ENCODE measurements at regions not wholly inside any gene's neighbourhood (a gene's known extent, or its start where the extent isn't known, plus 50 kb on each side); places are given as distances from the start of the nearest gene placed in this dataset.

DNA sequence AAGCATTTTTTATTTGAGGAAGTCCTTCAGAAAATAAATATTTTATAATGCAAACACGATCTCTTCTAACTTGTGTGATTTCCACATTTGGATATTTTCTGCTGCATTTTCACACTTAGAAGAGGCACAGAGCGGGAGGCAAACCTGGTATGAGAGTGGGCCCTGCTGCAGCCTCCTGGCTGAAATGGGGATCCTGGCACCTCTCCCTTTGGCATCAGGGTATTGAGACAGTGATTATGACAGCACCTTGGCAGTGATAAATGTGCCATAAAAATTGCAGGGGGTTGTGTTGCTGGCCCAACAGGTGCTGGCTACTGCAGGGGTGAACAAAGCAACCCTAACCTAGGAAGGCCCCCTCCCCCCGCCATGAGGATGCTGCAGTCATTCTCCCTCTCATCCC is 128.6 kb downstream of the TSN start:
- no peak for DNase-seq (ENCODE audit: low spot score)
- H3K4me1 Mint-ChIP-seq (ENCODE audit: unreplicated experiment): peaks cover 24% of the 10 kb centered on the region
- H3K36me3 Mint-ChIP-seq (ENCODE audit: low read depth, unreplicated experiment): peaks cover 3% of the 10 kb centered on the region
- H3K27me3 Mint-ChIP-seq (ENCODE audit: unreplicated experiment): peaks cover 12% of the 10 kb centered on the region
- no peaks in the 10 kb centered on the region for H3K9me3 Mint-ChIP-seq (ENCODE audit: unreplicated experiment)
- peak overlapping the region; percentile 76 for H3K27ac Mint-ChIP-seq (ENCODE audit: unreplicated experiment)
- no peak overlapping the region for H3K4me3 Mint-ChIP-seq (ENCODE audit: unreplicated experiment)
- TF ChIP-seq, protein P1, sequence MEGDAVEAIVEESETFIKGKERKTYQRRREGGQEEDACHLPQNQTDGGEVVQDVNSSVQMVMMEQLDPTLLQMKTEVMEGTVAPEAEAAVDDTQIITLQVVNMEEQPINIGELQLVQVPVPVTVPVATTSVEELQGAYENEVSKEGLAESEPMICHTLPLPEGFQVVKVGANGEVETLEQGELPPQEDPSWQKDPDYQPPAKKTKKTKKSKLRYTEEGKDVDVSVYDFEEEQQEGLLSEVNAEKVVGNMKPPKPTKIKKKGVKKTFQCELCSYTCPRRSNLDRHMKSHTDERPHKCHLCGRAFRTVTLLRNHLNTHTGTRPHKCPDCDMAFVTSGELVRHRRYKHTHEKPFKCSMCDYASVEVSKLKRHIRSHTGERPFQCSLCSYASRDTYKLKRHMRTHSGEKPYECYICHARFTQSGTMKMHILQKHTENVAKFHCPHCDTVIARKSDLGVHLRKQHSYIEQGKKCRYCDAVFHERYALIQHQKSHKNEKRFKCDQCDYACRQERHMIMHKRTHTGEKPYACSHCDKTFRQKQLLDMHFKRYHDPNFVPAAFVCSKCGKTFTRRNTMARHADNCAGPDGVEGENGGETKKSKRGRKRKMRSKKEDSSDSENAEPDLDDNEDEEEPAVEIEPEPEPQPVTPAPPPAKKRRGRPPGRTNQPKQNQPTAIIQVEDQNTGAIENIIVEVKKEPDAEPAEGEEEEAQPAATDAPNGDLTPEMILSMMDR (IDR thresholded peaks at IDR 0.05; ENCODE audit: unreplicated experiment): no peak

DNA sequence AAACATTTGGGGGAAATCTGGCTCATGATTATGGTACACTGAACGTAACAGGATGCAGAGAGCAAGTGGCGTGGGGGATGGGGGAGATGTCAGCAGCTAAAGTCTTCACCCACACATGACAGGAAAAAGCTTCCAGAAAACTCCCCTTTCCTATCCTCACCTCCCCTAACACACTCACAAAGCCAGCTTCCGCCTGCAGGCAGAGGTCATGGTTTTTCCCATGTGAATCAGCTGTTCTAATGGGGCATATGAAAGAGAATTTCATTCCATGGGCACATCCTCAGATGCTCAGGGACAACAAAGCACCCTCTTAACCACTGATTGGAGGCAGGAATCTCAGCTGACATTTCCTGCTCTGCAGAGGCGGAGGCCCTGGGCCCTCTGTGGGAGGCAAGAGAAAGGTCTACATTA is 129.1 kb downstream of the TSN start:
- TF ChIP-seq, protein P1 (IDR thresholded peaks at IDR 0.05; ENCODE audit: unreplicated experiment): no peak
- peak overlapping the region; percentile 48 for H3K4me3 Mint-ChIP-seq (ENCODE audit: unreplicated experiment)
- H3K9me3 Mint-ChIP-seq (ENCODE audit: unreplicated experiment): no peaks in the 10 kb centered on the region
- peak overlapping the region; percentile 76 for H3K27ac Mint-ChIP-seq (ENCODE audit: unreplicated experiment)
- DNase-seq (ENCODE audit: low spot score): peak; percentile 42
- H3K27me3 Mint-ChIP-seq (ENCODE audit: unreplicated experiment): peaks cover 15% of the 10 kb centered on the region
- H3K4me1 Mint-ChIP-seq (ENCODE audit: unreplicated experiment): peaks cover 25% of the 10 kb centered on the region
- H3K36me3 Mint-ChIP-seq (ENCODE audit: low read depth, unreplicated experiment): peaks cover 3% of the 10 kb centered on the region

DNA sequence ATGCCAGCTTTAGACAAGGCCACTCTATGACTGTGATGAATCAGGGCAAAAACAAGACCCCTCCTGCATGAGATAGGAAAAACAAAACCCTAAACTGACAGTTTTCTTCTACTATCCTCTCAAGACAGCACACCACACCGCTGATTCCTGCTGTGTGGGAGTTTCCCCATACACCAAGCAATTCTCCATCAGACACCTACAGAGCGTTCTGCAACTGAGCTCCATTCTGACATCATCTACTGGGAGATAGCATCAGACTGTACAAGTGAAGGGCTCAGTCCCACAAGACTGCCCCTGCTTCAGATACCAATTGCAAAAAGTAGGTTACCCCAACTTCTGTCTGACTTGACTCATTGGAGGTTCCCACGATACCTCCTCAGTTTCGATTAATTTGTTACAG is 130.6 kb downstream of the TSN start:
- H3K4me1 Mint-ChIP-seq (ENCODE audit: unreplicated experiment): peaks cover 30% of the 10 kb centered on the region
- DNase-seq (ENCODE audit: low spot score): no peak
- H3K4me3 Mint-ChIP-seq (ENCODE audit: unreplicated experiment): no peak overlapping the region
- H3K36me3 Mint-ChIP-seq (ENCODE audit: low read depth, unreplicated experiment): peaks cover 3% of the 10 kb centered on the region
- H3K27ac Mint-ChIP-seq (ENCODE audit: unreplicated experiment): no peak overlapping the region
- TF ChIP-seq, protein P1 (IDR thresholded peaks at IDR 0.05; ENCODE audit: unreplicated experiment): no peak
- peaks cover 20% of the 10 kb centered on the region for H3K27me3 Mint-ChIP-seq (ENCODE audit: unreplicated experiment)
- H3K9me3 Mint-ChIP-seq (ENCODE audit: unreplicated experiment): no peaks in the 10 kb centered on the region

DNA sequence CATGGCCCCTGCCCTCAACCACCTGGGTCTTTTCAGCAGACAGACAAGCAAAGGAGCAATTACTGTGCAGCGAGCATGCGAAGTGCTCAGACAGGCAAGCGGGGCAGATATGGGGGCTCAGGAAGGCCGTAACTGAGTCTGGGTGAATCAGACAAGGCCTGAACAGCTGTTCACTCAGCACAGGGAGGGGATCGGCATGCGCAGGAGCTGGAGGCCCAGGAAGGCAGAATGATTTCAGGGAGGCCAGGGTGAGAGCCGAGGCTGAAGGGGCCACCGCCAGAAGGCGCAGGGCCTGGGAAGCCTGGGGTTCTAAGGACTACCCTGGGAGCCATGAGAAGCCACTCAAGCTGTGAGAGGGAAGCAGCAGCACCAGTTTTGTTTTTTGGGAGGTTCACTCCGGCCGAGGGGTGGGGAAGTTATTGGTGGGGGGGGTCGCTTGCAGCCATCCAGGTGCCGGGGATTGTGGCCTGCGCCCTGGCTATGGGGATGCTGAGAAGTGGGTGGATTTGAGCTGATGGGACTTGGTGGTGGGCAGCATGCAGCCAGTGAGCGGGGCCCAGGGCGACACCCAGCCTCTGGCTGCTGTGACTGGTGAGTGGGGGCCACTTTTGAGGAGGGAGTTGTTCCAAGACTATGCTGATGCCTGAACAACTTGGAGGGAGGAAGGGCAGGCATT is 132.2 kb downstream of the TSN start:
- Mint-ChIP-seq H3K9me3 (ENCODE audit: unreplicated experiment) (peaks cover 5% of the 10 kb centered on the region), H3K27ac (ENCODE audit: unreplicated experiment) (no peak overlapping the region), H3K36me3 (ENCODE audit: low read depth, unreplicated experiment) (peaks cover 6% of the 10 kb centered on the region), H3K27me3 (ENCODE audit: unreplicated experiment) (peaks cover 20% of the 10 kb centered on the region), H3K4me1 (ENCODE audit: unreplicated experiment) (peaks cover 30% of the 10 kb centered on the region), H3K4me3 (ENCODE audit: unreplicated experiment) (no peak overlapping the region)
- TF ChIP-seq, protein P1 (IDR thresholded peaks at IDR 0.05; ENCODE audit: unreplicated experiment): no peak
- no peak for DNase-seq (ENCODE audit: low spot score)

DNA sequence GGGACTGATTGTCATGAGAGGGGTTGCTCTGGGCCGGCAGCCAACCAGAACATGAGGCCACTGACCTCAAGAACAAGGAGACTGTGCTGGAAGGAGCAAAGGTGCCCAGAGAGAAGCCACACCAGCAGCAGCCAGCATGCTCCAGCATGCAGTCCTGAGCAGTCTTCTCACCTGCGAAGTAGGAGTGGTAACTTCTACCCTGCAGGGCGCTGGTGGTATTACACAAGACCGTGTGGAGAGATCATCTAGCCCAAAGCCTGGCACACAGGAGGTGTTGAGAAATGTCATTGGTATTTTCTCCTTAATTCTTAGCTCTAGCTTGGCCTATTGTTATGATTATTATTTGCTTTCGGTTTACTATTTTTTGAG is 132.7 kb downstream of the TSN start:
- no peak for DNase-seq (ENCODE audit: low spot score)
- peaks cover 5% of the 10 kb centered on the region for H3K9me3 Mint-ChIP-seq (ENCODE audit: unreplicated experiment)
- TF ChIP-seq, protein P1 (IDR thresholded peaks at IDR 0.05; ENCODE audit: unreplicated experiment): peak; percentile 69
- H3K4me3 Mint-ChIP-seq (ENCODE audit: unreplicated experiment): no peak overlapping the region
- peaks cover 6% of the 10 kb centered on the region for H3K36me3 Mint-ChIP-seq (ENCODE audit: low read depth, unreplicated experiment)
- peaks cover 20% of the 10 kb centered on the region for H3K27me3 Mint-ChIP-seq (ENCODE audit: unreplicated experiment)
- H3K27ac Mint-ChIP-seq (ENCODE audit: unreplicated experiment): no peak overlapping the region
- peaks cover 29% of the 10 kb centered on the region for H3K4me1 Mint-ChIP-seq (ENCODE audit: unreplicated experiment)

Data from endothelial cell (in vitro differentiated cells).